SK-N-SH treated with all-trans-retinoic acid at 6 μM for 48 hours (cell line): ENCODE measurements at regions not wholly inside any gene's neighbourhood (a gene's known extent, or its start where the extent isn't known, plus 50 kb on each side); places are given as distances from the start of the nearest gene placed in this dataset.

ENCODE experiments used
- BACH2 ChIP-seq: fragments of 250-450 bp; sonication (Bioruptor Pico); IDR thresholded peaks from 2 replicates; pipeline ENCODE4 v1.9.0; 2021; ENCODE audit warnings: mild to moderate bottlenecking, borderline replicate concordance
- CSDC2 ChIP-seq: fragments of 250-450 bp; sonication (Bioruptor Pico); IDR thresholded peaks from 2 replicates; pipeline ENCODE4 v1.5.0; 2020; ENCODE audit warnings: mild to moderate bottlenecking, moderate library complexity

DNA sequence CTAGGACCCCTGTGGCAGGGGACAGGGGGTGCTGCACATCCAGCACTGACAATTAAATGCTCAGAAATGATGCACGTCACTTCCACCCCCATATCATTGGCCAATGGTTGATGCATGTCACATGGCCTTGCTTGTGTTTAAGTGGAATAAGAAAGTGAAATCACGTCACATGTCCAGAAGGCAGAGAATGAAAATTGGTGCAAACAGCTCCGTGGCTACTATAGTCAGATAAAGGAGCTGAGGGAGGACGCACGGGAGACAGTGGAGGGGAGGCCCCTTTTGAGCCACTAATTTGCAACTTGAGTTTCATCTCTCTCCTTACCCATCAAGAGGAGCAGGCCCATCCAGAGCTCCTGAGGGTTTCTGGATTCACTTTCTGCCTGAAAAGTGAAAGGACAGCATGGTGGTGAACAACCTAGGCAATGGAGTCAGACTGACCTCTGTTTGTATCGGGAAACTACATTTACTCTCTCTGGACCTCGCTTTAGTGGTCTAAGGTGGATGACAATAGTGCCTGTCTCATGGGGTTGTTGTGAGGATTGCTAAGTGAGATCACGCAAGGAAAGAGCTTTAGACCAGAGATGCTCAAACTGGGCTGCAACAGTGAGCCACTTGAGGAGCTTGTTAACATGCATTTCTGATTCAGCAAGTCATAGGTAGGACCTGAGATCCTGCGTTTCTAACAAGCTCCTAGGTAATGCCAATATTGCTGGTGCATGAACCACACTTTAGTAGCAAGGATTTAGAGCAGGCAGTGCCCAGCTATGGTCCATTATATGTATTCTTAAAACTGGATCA is 133.9 kb upstream of the ADRA1B start:
- TF ChIP-seq BACH2 (CRISPR knock-in tag) (no peak), CSDC2 (CRISPR knock-in tag) (no peak)
